HG03565 (cell line): ENCODE measurements at regions not wholly inside any gene's neighbourhood (a gene's known extent, or its start where the extent isn't known, plus 50 kb on each side); places are given as distances from the start of the nearest gene placed in this dataset.
A peak's percentile ranks its signal among the peaks of the same experiment; 100 is the strongest.

Experiments
- ATAC-seq: cut with Tn5 transposase; IDR thresholded peaks from one replicate; pipeline ENCODE4 v1.9.1; 2021; ENCODE audit warnings: mild to moderate bottlenecking, moderate library complexity; ENCODE audit not compliant: unreplicated experiment

- no peak for ATAC-seq
Observed at GRCh38 chr22:18731075-18731666, 119.5 kb upstream of the RIMBP3 start.

GRCh38 chr22:18730410-18730809 lies 118.7 kb upstream of the RIMBP3 start:
- peak; percentile 83 for ATAC-seq
